ENCODE measurements at regions not wholly inside any gene's neighbourhood (a gene's known extent, or its start where the extent isn't known, plus 50 kb on each side); places are given as distances from the start of the nearest gene placed in this dataset.
"Not testable (repeated sequence)": the region's sequence is repeated elsewhere in the genome, so short reads cannot be mapped to it uniquely, and the experiment has no call there.

- POLR2A ChIA-PET = no interaction called here
- peak; percentile 34 for DNase-seq (ENCODE audit: extremely low spot score)
- CTCF ChIA-PET = interaction anchor here (0.6 to 0.9 kb wide), 2 partner anchors 21 to 401 kb away, joined by 3 read pairs; no protein-coding TSS in a partner anchor
- TF ChIP-seq NFRKB (IDR thresholded peaks at IDR 0.05) (no peak), L3MBTL2 (conservative IDR thresholded peaks at IDR 0.05) (peak; percentile 46; the same call in 1 of the 2 replicates)
Measured at GRCh38 chrX:27186671-27187070, 276.5 kb downstream of the PPP4R3C start.

DNA sequence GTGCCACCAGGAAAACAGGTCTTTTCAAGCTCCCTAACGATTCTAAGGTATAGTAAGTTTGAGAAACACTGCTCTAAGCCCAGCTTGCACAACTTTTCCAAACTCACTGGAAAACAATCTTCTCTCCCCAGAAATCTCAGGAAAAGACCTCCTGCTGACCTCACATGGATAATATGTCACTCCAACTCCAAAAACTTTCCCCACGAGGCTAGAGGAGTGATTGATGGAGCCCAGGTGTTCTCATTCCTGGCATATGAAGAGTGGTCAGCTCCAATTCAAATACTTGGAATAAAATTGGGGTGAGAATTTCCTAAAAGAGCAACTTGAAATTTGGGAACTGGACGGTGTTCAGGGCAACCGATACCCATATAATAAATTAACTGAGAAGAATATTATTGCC lies 299.9 kb downstream of the PPP4R3C start:
- no peak for DNase-seq (ENCODE audit: extremely low spot score)
- ChIA-PET CTCF (no interaction called here), POLR2A (no interaction called here)
- TF ChIP-seq ZNF384 (IDR thresholded peaks at IDR 0.05) = no peak

DNA sequence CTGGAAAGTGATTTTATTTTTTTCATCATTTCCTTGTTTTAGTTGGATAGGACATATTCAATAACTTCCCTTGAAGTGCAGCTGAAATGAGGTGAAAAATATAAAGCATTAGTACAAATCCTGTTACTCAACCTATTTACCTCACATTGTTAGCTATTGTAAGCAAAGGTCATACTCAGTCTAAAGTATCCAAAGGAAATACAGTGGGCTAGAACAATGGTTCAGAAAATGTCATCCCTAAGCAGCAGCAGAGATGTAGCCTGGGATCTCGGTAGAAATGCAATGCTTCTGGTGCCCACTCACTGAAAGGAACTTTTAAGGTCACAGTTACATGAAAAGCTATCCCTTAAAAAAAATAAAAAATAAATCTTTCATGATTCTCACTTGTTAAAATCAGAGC lies 300.6 kb downstream of the PPP4R3C start:
- POLR2A ChIA-PET = no interaction called here
- TF ChIP-seq BHLHE40 (IDR thresholded peaks at IDR 0.05; ENCODE audit: borderline replicate concordance) (no peak), L3MBTL2 (conservative IDR thresholded peaks at IDR 0.05) (no peak), ELF4 (IDR thresholded peaks at IDR 0.05) (no peak), SP1 (IDR thresholded peaks at IDR 0.05) (no peak), SUZ12 (IDR thresholded peaks at IDR 0.05) (no peak), FOXM1 (IDR thresholded peaks at IDR 0.05; ENCODE audit: borderline replicate concordance) (no peak), NFRKB (IDR thresholded peaks at IDR 0.05) (no peak), CTBP1 (IDR thresholded peaks at IDR 0.05; ENCODE audit: borderline replicate concordance) (no peak), TARDBP (IDR thresholded peaks at IDR 0.05) (no peak), FOXA1 (IDR thresholded peaks at IDR 0.05) (no peak), ARNT (IDR thresholded peaks at IDR 0.05) (no peak), ZNF384 (IDR thresholded peaks at IDR 0.05) (no peak), LEF1 (IDR thresholded peaks at IDR 0.05; ENCODE audit: borderline replicate concordance) (no peak), FOXK2 (IDR thresholded peaks at IDR 0.05) (no peak), HDGF (IDR thresholded peaks at IDR 0.05; ENCODE audit: borderline replicate concordance) (no peak)
- TF ChIP-seq, protein P1, sequence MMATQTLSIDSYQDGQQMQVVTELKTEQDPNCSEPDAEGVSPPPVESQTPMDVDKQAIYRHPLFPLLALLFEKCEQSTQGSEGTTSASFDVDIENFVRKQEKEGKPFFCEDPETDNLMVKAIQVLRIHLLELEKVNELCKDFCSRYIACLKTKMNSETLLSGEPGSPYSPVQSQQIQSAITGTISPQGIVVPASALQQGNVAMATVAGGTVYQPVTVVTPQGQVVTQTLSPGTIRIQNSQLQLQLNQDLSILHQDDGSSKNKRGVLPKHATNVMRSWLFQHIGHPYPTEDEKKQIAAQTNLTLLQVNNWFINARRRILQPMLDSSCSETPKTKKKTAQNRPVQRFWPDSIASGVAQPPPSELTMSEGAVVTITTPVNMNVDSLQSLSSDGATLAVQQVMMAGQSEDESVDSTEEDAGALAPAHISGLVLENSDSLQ (IDR thresholded peaks at IDR 0.05) = no peak
- no peak for DNase-seq (ENCODE audit: extremely low spot score)
- CTCF ChIA-PET = no interaction called here

GRCh38 chrX:27156921-27157320 lies 306.2 kb downstream of the PPP4R3C start:
- CTCF ChIA-PET; DNase-seq (ENCODE audit: extremely low spot score); POLR2A ChIA-PET: not testable (repeated sequence)

DNA sequence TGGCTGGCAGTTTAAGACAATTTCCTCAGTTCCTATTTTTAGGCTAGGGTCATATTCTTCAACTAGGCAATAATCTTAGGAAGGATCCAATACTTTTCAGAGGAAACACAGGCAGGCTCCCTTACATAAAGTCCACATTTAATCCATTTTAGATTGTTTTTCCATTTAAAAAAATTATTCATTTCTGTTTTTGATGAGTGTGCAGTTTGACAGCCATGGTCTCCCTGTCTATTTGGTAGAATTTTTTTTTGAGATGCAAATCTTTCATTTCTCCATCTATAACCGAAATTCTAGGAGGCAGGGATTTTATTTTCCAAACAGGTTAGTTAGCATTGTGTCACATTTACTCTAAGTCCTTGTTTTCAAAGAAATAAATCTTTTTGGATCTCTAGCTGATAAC lies 326.8 kb downstream of the PPP4R3C start:
- POLR2A ChIA-PET = no interaction called here

GRCh38 chrX:27132862-27133261 lies 330.3 kb downstream of the PPP4R3C start:
- no peak for DNase-seq (ENCODE audit: extremely low spot score)
- POLR2A ChIA-PET = no interaction called here
- CTCF ChIA-PET = no interaction called here
- no peak for TF ChIP-seq FOXK2 (IDR thresholded peaks at IDR 0.05)
- TF ChIP-seq ELF4 (IDR thresholded peaks at IDR 0.05) = no peak
- no peak for TF ChIP-seq LEF1 (IDR thresholded peaks at IDR 0.05; ENCODE audit: borderline replicate concordance)
- no peak for TF ChIP-seq TARDBP (IDR thresholded peaks at IDR 0.05)
- TF ChIP-seq, protein P1 (IDR thresholded peaks at IDR 0.05) = no peak
- TF ChIP-seq CTBP1 (IDR thresholded peaks at IDR 0.05; ENCODE audit: borderline replicate concordance) = no peak
- TF ChIP-seq ARNT (IDR thresholded peaks at IDR 0.05) = no peak
- TF ChIP-seq SP1 (IDR thresholded peaks at IDR 0.05) = no peak
- TF ChIP-seq FOXM1 (IDR thresholded peaks at IDR 0.05; ENCODE audit: borderline replicate concordance) = no peak
- TF ChIP-seq BHLHE40 (IDR thresholded peaks at IDR 0.05; ENCODE audit: borderline replicate concordance) = no peak
- no peak for TF ChIP-seq HDGF (IDR thresholded peaks at IDR 0.05; ENCODE audit: borderline replicate concordance)
- TF ChIP-seq NFRKB (IDR thresholded peaks at IDR 0.05) = no peak
- no peak for TF ChIP-seq SUZ12 (IDR thresholded peaks at IDR 0.05)

More for the DNA sequence above, 326.8 kb downstream of the PPP4R3C start:
- DNase-seq (ENCODE audit: extremely low spot score) = no peak
- CTCF ChIA-PET = no interaction called here
- TF ChIP-seq FOXA1 (IDR thresholded peaks at IDR 0.05) = no peak
- TF ChIP-seq L3MBTL2 (conservative IDR thresholded peaks at IDR 0.05) = no peak
- TF ChIP-seq CTBP1 (IDR thresholded peaks at IDR 0.05; ENCODE audit: borderline replicate concordance) = no peak
- TF ChIP-seq LEF1 (IDR thresholded peaks at IDR 0.05; ENCODE audit: borderline replicate concordance) = no peak
- no peak for TF ChIP-seq ARNT (IDR thresholded peaks at IDR 0.05)
- no peak for TF ChIP-seq BHLHE40 (IDR thresholded peaks at IDR 0.05; ENCODE audit: borderline replicate concordance)
- no peak for TF ChIP-seq FOXK2 (IDR thresholded peaks at IDR 0.05)
- TF ChIP-seq HDGF (IDR thresholded peaks at IDR 0.05; ENCODE audit: borderline replicate concordance) = no peak
- no peak for TF ChIP-seq TARDBP (IDR thresholded peaks at IDR 0.05)

- CTCF ChIA-PET; POLR2A ChIA-PET; DNase-seq (ENCODE audit: extremely low spot score): not testable (repeated sequence)
Measured at GRCh38 chrX:27087176-27087575, 376.0 kb downstream of the PPP4R3C start.

DNA sequence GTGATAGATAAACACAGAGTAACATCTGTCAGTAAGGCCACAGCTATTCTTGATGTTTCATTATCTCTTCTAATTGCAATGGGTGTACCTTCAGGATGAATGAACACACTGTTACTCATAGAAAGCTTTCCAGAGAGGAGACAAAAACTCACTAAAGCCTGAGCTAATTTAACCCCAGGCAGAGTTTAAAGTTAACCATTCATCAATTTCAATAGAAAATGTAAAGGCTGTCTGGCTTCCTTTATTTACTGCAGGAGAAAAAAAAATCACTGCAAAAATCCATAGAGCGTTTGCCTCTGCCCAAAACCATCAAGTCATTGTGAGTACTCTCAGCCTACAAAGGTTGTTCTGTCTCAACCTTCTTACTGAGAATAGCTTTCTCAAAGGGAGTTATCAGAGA lies 376.9 kb downstream of the PPP4R3C start:
- CTCF ChIA-PET = interaction anchor here (1.2 kb wide), 1 partner anchor 101 kb away, joined by 4 read pairs; no protein-coding TSS in a partner anchor
- TF ChIP-seq SUZ12 (IDR thresholded peaks at IDR 0.05) (no peak), ZNF384 (IDR thresholded peaks at IDR 0.05) (no peak), L3MBTL2 (conservative IDR thresholded peaks at IDR 0.05) (no peak), BHLHE40 (IDR thresholded peaks at IDR 0.05; ENCODE audit: borderline replicate concordance) (no peak), SP1 (IDR thresholded peaks at IDR 0.05) (no peak), ELF4 (IDR thresholded peaks at IDR 0.05) (no peak), FOXA1 (IDR thresholded peaks at IDR 0.05) (no peak), ARNT (IDR thresholded peaks at IDR 0.05) (no peak), TARDBP (IDR thresholded peaks at IDR 0.05) (no peak), FOXM1 (IDR thresholded peaks at IDR 0.05; ENCODE audit: borderline replicate concordance) (no peak), FOXK2 (IDR thresholded peaks at IDR 0.05) (no peak), LEF1 (IDR thresholded peaks at IDR 0.05; ENCODE audit: borderline replicate concordance) (no peak), NFRKB (IDR thresholded peaks at IDR 0.05) (no peak), HDGF (IDR thresholded peaks at IDR 0.05; ENCODE audit: borderline replicate concordance) (no peak), CTBP1 (IDR thresholded peaks at IDR 0.05; ENCODE audit: borderline replicate concordance) (no peak)
- TF ChIP-seq, protein P1 (IDR thresholded peaks at IDR 0.05) = no peak
- no peak for DNase-seq (ENCODE audit: extremely low spot score)
- POLR2A ChIA-PET = no interaction called here

Data from HEK293T (cell line).